RWPE1 (cell line): ENCODE measurements at regions not wholly inside any gene's neighbourhood (a gene's known extent, or its start where the extent isn't known, plus 50 kb on each side); places are given as distances from the start of the nearest gene placed in this dataset.

ENCODE experiments used
- CTCF ChIA-PET: fragments of 350-600 bp; sonication (Branson Sonifier 250); formaldehyde crosslinking; extraction: SDS; loops from one replicate; lab custom pipeline; 2021; lab: Yijun Ruan, JAX
- POLR2A ChIA-PET: fragments of 400-600 bp; formaldehyde crosslinking; extraction: SDS; loops from one replicate; lab custom pipeline; 2020; ENCODE audit warnings: antibody characterized with exemption; ENCODE audit not compliant: low non-redundant PET; lab: Yijun Ruan, JAX
- DNase-seq: peaks from one replicate; pipeline ENCODE4 v3.0.0; 2012; ENCODE audit warnings: low spot score
- H3K27ac ChIP-seq: fragments of 450-650 bp; 2 replicates; pipeline ENCODE4 v1.5.1; 2017
- CTCF ChIP-seq: fragments of 450-650 bp; conservative IDR thresholded peaks from 2 replicates; pipeline ENCODE4 v1.5.1; 2017; ENCODE audit warnings: low read depth, mild to moderate bottlenecking

DNA sequence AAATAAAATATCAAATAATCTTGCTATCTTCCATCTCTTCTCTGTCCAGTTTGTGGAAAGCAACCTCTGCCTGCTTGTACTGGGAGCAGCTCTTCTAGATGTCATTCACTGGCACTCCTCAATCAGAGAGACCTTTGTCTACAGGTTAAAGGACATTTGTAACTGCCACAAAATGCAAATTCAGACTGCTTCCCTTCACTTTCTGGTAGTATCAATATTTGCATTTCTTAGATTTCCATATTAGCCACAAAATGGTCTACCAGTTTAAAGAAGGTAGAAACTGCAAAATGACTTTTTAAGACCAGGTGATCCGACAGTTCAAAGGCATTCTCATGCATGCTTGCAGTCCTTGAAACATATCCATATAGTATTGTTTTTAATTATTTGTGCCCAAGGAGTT is 51.7 kb upstream of the RCN1 start:
- POLR2A ChIA-PET, result no interaction called here
- no peak for TF ChIP-seq CTCF
- H3K27ac ChIP-seq, result no peak overlapping the region
- DNase-seq, result no peak
- CTCF ChIA-PET, result interaction anchor here (0.7 kb wide), 1 partner anchor 127 kb away, joined by 5 read pairs; no protein-coding TSS in a partner anchor

GRCh38 chr11:32034680-32035079 is 56.2 kb upstream of the RCN1 start:
- POLR2A ChIA-PET, result no interaction called here
- TF ChIP-seq CTCF, result no peak
- H3K27ac ChIP-seq, result no peak overlapping the region
- CTCF ChIA-PET, result no interaction called here
- DNase-seq, result no peak

DNA sequence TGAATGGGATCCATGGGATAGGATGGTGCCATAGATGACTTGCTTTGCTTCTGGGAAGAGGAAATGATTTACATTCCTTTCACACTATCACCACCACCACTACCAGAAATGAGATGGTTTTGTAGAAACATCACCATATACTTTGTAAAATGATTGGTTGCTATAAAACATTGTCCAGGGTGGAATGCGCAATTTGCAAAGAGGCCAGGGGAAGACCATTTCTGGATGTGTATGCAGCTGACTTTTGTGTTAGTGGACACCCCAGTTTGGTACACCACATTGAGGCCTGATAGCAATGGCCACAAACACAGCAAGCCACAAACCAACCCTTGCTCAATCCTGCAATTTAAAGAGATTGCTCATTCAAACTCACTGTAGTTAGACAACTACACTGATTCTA is 56.7 kb upstream of the RCN1 start:
- ChIA-PET CTCF (no interaction called here), POLR2A (no interaction called here)
- TF ChIP-seq CTCF, result no peak
- no peak for DNase-seq
- no peak overlapping the region for H3K27ac ChIP-seq

- DNase-seq, result no peak
- no peak overlapping the region for H3K27ac ChIP-seq
- ChIA-PET POLR2A (no interaction called here), CTCF (no interaction called here)
- no peak for TF ChIP-seq CTCF
These were observed 57.4 kb upstream of the RCN1 start for GRCh38 chr11:32033491-32033890.

DNA sequence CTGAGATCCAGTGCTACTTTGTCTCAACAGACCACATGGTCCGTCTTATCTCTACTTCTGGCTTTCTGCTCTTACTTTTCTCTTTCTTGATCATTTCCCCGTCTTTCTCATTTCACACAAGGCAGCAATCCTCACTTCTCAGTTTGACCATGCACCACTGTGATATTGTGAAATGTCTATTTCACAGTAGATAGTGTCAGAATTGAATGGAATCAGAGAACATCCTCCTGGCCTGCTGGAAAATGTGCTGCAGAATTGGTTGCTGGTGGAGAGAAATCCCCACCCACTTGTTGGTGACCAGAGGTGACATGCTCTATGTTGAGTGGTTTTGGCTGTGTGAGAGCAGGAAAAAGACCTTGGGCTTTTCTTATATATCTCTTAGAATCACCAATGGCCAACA is 57.8 kb upstream of the RCN1 start:
- ChIA-PET CTCF (no interaction called here), POLR2A (no interaction called here)
- no peak for DNase-seq
- TF ChIP-seq CTCF, result no peak
- H3K27ac ChIP-seq, result no peak overlapping the region

GRCh38 chr11:32032478-32032877 is 58.4 kb upstream of the RCN1 start:
- POLR2A ChIA-PET, result no interaction called here

More at GRCh38 chr11:32032478-32032877, 58.4 kb upstream of the RCN1 start:
- no peak for TF ChIP-seq CTCF
- no peak for DNase-seq
- CTCF ChIA-PET, result no interaction called here
- no peak overlapping the region for H3K27ac ChIP-seq
